Progenitor cell of endocrine pancreas (in vitro differentiated cells): ENCODE measurements at regions not wholly inside any gene's neighbourhood (a gene's known extent, or its start where the extent isn't known, plus 50 kb on each side); places are given as distances from the start of the nearest gene placed in this dataset.

ENCODE experiments used
- DNase-seq: peaks from one replicate; pipeline ENCODE4 v3.0.0; 2021; ENCODE audit warnings: low spot score; ENCODE audit not compliant: unreplicated experiment
- H3K27ac Mint-ChIP-seq: 2 replicates; pipeline ENCODE4 v1.8.0; 2021; ENCODE audit warnings: mild to moderate bottlenecking, moderate library complexity, mixed read lengths
- H3K27me3 Mint-ChIP-seq: 2 replicates; pipeline ENCODE4 v1.8.0; 2021; ENCODE audit warnings: mixed read lengths
- H3K36me3 Mint-ChIP-seq: 2 replicates; pipeline ENCODE4 v1.8.0; 2022; ENCODE audit warnings: mixed read lengths; ENCODE audit not compliant: insufficient read depth
- H3K4me1 Mint-ChIP-seq: 2 replicates; pipeline ENCODE4 v1.8.0; 2021; ENCODE audit warnings: low read depth, mixed read lengths
- H3K4me3 Mint-ChIP-seq: 2 replicates; pipeline ENCODE4 v1.8.0; 2021; ENCODE audit warnings: low read depth, mild to moderate bottlenecking, moderate library complexity, mixed read lengths
- H3K9me3 Mint-ChIP-seq: 2 replicates; pipeline ENCODE4 v1.8.0; 2021; ENCODE audit warnings: low read depth, mixed read lengths
- TF ChIP-seq, protein P1 (sequence below): fragments of 200-600 bp; sonication (generic); IDR thresholded peaks from one replicate; pipeline ENCODE4 v1.5.0; 2021; ENCODE audit warnings: antibody characterized with exemption, mild to moderate bottlenecking; ENCODE audit not compliant: unreplicated experiment

DNA sequence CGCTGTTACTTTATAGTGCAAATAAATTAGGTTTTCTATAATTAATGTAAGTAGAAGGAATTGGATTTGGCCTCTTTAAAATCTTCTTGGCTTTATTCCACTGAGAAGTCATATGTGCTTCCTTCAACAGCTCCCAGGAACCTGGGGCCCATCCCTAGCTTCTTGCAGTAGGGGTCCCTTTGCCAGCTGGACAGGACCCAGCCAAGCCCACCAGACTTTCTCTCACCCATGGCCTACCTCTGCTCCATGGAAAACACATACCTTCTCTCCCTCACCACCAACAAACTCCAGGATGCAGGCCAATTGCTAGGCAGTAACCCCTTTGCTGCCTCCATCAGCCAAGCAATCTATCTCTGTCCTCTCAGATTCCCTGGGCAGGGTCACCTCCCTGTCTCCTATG, 84.0 kb downstream of the RSL24D1 start:
- no peak for DNase-seq
- Mint-ChIP-seq H3K9me3 (no peaks in the 10 kb centered on the region), H3K36me3 (no peaks in the 10 kb centered on the region), H3K4me1 (peaks cover 4% of the 10 kb centered on the region), H3K27ac (no peak overlapping the region), H3K27me3 (no peaks in the 10 kb centered on the region), H3K4me3 (no peak overlapping the region)
- TF ChIP-seq, protein P1, sequence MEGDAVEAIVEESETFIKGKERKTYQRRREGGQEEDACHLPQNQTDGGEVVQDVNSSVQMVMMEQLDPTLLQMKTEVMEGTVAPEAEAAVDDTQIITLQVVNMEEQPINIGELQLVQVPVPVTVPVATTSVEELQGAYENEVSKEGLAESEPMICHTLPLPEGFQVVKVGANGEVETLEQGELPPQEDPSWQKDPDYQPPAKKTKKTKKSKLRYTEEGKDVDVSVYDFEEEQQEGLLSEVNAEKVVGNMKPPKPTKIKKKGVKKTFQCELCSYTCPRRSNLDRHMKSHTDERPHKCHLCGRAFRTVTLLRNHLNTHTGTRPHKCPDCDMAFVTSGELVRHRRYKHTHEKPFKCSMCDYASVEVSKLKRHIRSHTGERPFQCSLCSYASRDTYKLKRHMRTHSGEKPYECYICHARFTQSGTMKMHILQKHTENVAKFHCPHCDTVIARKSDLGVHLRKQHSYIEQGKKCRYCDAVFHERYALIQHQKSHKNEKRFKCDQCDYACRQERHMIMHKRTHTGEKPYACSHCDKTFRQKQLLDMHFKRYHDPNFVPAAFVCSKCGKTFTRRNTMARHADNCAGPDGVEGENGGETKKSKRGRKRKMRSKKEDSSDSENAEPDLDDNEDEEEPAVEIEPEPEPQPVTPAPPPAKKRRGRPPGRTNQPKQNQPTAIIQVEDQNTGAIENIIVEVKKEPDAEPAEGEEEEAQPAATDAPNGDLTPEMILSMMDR = no peak

DNA sequence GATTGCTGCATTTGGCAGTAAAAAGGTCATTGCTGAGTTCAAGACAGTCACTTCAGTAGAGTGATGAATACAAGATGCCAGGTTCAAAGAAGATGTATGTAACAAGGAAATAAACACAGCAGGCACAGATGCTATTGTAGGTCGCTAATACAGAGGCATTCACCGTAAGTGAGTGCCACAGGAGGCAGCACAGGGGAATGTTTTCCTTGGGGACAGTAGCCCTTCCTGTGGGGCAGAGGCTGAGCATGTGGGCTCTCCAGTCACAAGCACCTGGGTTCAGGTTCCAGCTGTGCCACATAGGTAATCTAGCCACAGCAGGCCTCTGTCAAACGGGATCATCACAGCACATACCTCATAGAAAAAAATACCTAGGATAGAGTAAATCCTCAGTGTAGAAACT, 86.3 kb downstream of the RSL24D1 start:
- Mint-ChIP-seq H3K36me3 (no peaks in the 10 kb centered on the region), H3K4me1 (peaks cover 9% of the 10 kb centered on the region), H3K27ac (no peak overlapping the region), H3K4me3 (no peak overlapping the region), H3K27me3 (no peaks in the 10 kb centered on the region), H3K9me3 (peaks cover 3% of the 10 kb centered on the region)
- TF ChIP-seq, protein P1 = no peak
- DNase-seq = no peak

DNA sequence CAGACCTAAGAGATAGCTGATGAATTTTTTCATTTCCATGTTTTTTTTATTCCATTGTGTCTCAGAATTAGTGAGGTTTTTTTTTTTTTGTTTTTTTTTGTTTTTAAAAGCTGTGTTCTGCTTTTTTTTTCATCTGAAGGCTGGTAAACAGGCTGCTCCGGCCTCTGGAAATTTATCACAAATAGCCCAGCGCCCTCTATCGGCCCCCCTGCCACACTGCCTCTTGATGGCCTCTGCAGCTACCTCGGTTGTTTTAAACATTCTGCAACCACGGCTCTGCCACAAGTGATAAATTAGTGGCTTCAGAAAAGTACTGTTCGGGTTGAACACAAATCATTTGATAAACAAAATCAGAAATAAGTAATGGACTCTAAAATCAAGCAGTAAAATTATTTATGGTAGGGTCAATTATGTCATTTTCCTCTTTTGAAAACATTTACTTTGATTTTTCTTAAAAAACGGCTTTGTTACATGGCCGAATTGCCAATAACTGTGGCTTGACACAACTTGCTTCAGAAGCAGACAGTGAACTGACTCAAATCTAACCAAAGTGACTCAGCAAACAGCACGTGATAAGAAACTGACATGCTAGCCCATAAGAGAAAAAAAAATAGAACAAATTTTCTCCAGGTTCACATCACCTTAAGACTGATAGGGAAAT, 87.8 kb downstream of the RSL24D1 start:
- DNase-seq = peak; percentile 64
- peaks cover 3% of the 10 kb centered on the region for H3K9me3 Mint-ChIP-seq
- H3K36me3 Mint-ChIP-seq = no peaks in the 10 kb centered on the region
- H3K27ac Mint-ChIP-seq = no peak overlapping the region
- H3K4me1 Mint-ChIP-seq = peaks cover 9% of the 10 kb centered on the region
- H3K27me3 Mint-ChIP-seq = no peaks in the 10 kb centered on the region
- TF ChIP-seq, protein P1 = peak; percentile 80
- no peak overlapping the region for H3K4me3 Mint-ChIP-seq

DNA sequence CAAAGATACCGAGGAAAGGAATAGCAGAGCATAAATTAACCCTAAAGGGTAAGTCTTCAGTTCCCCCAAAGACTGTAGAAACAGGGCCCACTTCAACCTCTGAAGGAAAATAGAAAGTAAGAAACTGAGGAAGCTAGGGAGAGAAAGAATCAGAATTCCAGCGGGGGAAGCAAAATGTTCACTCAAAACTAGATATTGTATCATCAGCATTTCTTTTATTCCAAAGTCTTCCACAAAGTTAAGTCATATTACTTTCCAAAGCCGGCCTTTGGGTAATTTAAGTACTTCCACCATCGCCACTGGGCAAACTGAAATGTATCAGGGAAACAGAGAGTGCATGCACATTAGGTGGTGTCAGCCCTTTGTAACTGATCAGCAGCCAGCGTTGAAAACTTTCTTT, 88.3 kb downstream of the RSL24D1 start:
- no peaks in the 10 kb centered on the region for H3K27me3 Mint-ChIP-seq
- peaks cover 3% of the 10 kb centered on the region for H3K9me3 Mint-ChIP-seq
- no peak for DNase-seq
- H3K27ac Mint-ChIP-seq = no peak overlapping the region
- peaks cover 9% of the 10 kb centered on the region for H3K4me1 Mint-ChIP-seq
- TF ChIP-seq, protein P1 = no peak
- H3K4me3 Mint-ChIP-seq = no peak overlapping the region
- no peaks in the 10 kb centered on the region for H3K36me3 Mint-ChIP-seq

DNA sequence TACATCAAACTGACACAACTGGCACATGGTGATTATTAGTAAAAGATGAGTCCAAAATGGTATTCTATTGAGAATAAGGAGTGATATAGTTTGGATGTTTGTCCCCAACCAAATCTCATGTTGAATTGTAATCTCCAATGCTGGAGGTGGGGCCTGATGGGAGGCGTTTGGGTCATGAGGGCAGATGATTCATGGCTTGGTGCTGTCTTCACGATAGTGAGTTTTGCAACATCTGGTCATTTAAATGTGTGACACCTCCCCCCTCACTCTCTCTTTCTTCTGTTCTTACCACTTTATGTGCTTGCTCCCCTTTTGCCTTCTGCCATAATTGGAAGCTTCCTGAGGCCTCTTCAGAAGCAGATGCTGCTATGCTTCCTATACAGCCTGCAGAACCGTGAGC, 90.6 kb downstream of the RSL24D1 start:
- no peak overlapping the region for H3K27ac Mint-ChIP-seq
- H3K4me3 Mint-ChIP-seq = no peak overlapping the region
- H3K9me3 Mint-ChIP-seq = peaks cover 3% of the 10 kb centered on the region
- H3K36me3 Mint-ChIP-seq = no peaks in the 10 kb centered on the region
- TF ChIP-seq, protein P1 = no peak
- DNase-seq = no peak
- peaks cover 9% of the 10 kb centered on the region for H3K4me1 Mint-ChIP-seq
- H3K27me3 Mint-ChIP-seq = no peaks in the 10 kb centered on the region
